Lung microvascular endothelial cell (primary cell): ENCODE measurements at regions not wholly inside any gene's neighbourhood (a gene's known extent, or its start where the extent isn't known, plus 50 kb on each side); places are given as distances from the start of the nearest gene placed in this dataset.
"Not testable (repeated sequence)": the region's sequence is repeated elsewhere in the genome, so short reads cannot be mapped to it uniquely, and the experiment has no call there.

Experiments used
- DNase-seq, 2 donors: peaks; one replicate each; pipeline versions ENCODE4 v3.0.0 to v3.0.0-alpha.2; 2010; ENCODE audit warnings: low read depth in 2 of 2

DNA sequence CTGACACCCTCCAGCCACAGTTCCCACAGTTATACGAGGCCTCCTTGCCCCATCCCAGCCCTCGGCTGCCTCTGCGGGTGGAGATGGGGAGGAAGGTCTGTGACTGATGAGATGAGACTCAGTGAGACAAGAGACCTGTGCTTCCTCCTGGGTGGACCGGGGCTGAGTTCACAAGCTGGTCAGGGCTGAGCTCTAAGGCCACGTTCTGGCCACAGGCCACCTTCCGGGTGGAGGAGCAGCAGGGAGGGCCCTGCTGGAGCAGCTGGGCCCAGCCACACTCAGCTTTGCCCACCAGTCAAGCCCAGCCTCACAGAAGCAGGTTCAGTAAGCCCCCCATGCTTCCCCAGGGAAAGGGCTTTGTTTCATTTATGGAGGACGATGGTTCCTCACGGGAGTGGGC, 214.7 kb downstream of the ANKRD30B start:
- peak in 1 of 2 donors; percentile 55 for DNase-seq

DNA sequence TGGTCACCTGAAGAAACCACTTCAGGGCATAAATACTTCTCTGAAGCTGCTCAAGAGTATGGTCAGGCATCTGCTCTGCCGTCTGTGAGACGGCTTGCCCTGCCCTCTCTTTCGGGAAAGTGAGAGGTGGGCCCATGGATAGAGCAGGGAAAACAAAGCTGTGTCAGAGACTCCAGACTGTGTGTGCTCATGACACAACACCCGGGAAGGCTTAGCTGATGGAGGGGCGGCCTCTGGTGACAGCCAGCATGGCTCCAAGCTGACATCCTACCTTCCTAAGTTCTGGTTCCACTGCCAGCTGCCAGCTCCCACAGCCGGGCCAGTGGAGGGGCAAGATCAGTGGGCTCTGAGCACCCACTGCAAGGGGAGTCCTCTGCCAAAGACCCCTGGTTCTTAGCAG, 215.3 kb downstream of the ANKRD30B start:
- DNase-seq = peak in 1 of 2 donors; percentile 13

DNA sequence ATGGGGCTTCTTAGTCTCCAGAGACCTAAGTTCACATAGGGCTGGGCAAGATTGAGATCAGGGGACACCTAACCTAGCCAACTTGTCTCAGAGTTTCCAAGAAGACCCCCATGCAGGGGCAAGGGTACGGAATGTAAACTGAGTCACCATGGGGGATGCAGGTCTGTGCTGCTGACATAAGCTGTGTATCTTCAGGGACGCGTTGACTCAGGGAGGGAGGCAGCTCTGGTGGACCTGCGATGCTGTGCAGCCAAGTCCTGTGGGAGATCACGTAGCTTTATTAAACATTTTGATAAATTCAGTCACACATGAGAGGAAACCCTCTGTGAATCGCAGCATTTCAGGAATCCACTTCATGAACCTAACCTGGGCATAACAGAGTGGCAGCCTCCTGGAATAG, 216.0 kb downstream of the ANKRD30B start:
- no peak for DNase-seq

DNA sequence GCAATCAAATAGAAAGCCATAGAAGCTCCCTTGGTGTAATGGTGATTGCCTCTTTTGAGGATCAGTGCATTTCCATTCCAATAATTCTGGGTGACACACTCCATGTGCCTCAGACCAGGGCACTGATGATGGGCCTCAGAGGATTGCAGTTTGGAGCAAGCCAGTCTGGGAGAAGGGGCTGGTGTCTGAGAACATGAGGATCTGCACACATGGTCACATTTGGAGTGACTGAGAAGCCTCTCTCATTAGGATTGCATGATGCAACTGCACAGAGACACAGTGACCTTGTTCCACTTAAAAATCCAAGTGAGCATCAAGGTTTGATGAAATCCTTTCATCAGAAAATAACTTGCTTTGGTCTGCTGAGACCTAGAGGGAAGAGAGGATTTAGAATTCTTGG, 216.4 kb downstream of the ANKRD30B start:
- no peak for DNase-seq

DNA sequence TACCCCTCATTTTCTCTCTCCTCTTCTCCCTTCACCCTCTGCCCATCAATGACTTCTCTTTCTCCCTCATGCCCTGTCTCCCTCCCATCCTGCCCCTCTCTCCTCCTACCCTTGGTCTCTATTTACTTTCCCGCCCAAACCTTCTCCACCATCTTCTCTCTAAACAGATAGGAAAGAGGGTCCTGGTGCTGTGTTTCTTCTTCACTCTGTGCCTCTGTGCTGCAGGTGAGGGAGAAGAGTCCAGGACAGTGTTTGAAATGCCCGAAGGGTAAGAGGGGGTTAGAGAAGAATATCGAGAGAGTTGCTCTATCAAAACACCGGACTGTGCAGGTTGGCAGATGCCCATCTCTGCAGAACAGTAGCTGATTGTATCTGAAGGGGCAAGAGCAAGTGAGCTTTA, 217.0 kb downstream of the ANKRD30B start:
- not testable (repeated sequence) for DNase-seq

DNA sequence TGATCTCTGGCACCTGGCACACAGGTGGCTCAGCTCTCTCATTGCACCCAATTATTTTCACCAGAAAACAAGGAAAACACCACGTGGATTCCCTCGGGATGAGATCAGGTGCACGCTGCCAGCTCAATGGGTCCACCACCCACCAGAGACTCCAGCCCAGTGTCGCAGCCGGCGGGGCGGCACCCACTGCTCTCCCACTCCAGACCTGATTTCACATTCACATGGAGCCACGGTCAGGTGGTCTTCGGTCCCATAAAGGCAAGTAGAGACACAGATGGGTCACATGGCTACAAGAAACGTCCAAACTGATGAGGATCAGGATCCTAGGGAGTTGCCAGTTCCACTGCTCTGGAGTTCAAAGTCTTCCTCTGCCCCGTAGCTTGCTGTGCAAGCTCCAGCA, 217.6 kb downstream of the ANKRD30B start:
- DNase-seq = no peak

DNA sequence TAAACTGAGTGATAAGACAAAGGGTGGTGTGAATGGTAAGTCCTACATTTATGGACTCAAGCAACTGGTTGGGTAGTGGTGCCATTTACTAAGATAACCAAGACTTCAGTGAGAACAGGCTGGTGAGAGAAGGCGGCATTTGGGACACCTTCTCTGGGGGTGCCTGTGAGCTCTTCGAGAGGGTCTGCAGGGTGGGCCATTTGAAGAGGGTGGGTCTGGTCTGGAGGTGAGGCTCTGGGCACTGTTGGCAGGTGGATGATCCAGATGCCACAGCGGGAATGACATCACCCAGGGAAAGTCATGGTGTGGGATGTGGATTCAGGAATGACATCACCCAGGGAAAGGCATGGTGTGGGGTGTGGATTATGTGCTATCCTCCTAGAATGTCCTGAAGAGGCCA, 219.3 kb downstream of the ANKRD30B start:
- DNase-seq = not testable (repeated sequence)

DNA sequence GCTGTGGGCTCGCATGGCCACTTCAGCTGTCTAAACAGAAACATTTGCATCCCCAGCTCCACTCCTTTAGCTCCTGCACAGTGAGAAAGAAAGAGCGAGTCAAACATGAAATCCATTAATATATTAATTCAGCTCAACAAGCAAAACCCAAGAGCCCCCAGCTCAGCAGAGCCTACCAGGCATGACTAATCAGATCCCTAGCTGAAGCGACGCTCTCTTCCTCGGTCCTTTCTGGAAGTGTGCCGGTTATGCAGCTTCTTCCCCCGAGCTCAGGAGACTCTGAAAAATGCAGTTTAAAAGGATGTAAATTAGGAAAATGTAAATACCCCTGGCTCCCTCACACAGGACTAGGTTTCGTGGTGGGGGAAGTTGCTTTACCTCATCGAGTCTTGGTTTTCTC, 221.5 kb downstream of the ANKRD30B start:
- DNase-seq = no peak

GRCh38 chr18:14970027-14970426, 222.1 kb downstream of the ANKRD30B start:
- peak in 1 of 2 donors; percentile 23 for DNase-seq

- DNase-seq = peak; percentile 48 to 88
Observed at GRCh38 chr18:14971461-14972185, 223.7 kb downstream of the ANKRD30B start.

GRCh38 chr18:14973421-14973820, 225.4 kb downstream of the ANKRD30B start:
- DNase-seq = peak in 1 of 2 donors; percentile 19

- no peak for DNase-seq
Observed at GRCh38 chr18:14974088-14974487, 226.1 kb downstream of the ANKRD30B start.

- DNase-seq = peak; percentile 27 to 69
Observed at GRCh38 chr18:14974576-14974975, 226.6 kb downstream of the ANKRD30B start.

GRCh38 chr18:14975431-14975830, 227.5 kb downstream of the ANKRD30B start:
- no peak for DNase-seq

DNA sequence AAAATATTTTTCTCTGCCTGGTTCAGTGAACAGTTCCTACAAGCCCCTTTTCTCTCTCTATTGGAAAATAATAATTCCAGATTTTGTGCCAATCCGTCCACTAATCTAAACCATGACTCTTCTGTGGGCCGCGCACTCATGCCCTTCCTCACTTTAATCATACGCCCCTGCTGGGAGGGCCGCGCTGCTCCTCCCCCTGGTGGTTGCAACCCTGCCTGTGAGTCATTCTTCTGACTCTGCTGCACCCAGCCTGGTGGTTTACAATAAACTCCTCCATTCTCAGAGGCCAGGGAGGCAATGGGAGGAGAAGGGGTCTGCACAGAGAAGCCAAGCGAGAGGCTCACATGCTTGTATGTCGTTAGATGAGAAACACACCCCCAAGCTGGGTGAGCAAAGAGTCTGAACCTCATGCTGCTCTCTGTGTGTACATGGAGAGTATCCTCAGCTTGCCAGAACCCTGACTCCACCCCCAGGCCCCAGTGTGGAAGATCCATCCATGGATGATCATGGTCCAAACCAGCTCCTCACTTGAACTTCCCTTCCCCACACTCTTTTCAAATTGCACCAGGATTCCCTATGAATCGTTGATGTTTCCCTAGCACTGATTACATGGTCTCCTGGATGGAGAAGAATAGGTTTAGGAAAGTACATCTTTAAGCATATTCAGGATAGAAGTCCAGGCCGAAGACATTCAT, 228.9 kb downstream of the ANKRD30B start:
- DNase-seq = peak; percentile 47 to 85

DNA sequence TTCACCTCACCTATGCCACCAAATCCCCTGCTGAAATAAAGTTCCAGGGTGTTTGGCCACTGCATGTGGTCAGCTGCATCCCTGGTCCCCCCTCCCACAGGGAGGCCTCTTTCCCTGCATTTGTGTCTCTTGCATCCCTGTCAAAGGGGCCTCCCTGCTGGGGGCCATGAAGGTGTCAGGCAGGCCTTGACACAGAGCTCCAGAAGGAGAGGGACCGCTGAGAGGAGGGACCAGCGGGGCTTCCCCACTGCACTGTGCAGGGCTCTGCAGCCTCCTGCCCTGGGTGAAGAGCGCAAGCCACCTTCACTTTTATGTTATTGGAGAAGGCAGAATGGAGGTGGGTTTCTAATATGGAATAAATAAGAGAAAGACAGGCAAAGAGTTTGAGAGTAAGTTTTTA, 230.2 kb downstream of the ANKRD30B start:
- DNase-seq = no peak

DNA sequence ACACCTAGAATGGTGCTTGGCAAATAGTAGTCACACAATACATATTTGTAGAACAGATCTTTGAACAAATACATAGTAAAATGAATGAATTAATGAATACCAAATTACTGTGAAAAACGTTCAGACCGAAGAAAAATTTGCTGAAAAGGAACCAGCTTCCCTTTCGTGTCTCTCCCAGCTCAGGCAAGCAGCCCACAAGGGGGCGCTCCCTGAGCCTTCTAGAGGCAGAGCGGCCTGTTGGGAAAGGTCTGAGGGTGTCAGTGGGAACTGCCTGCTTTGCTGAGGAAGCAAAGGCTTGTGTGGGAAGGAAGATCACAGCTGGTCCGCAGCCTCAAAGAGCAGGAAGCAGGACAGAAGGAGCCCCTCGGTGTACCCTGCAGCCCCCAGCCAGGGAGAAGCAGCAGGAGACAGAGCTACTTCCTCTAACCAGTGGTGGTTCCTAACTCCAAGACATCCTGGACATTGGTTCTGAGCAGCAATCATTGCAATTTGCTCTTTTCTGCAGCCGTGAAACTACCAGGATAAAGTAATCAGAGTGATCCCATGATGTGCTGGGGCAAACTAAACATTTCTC, 231.1 kb downstream of the ANKRD30B start:
- DNase-seq = peak; percentile 41 to 84

DNA sequence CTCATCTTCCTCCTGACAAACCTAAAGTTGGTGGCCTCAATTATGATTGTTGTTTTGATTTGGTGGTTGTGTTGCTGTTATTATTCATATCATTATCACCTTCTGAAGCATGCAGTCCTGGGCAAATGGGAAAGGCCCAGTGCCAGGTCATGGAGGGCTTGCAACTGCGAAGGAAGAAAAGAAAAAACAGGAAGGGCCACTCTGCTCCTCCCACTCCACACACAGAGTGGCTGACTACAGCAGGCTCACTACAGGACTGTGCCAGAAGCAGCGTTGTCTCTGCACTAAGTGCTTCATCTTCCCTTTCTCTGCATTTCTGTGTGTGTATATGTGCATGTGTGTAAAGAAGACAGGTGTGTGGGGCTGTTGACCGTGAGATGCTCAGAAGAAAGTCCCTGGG, 231.9 kb downstream of the ANKRD30B start:
- peak in 1 of 2 donors; percentile 60 for DNase-seq

GRCh38 chr18:14984531-14984930, 236.6 kb downstream of the ANKRD30B start:
- not testable (repeated sequence) for DNase-seq

DNA sequence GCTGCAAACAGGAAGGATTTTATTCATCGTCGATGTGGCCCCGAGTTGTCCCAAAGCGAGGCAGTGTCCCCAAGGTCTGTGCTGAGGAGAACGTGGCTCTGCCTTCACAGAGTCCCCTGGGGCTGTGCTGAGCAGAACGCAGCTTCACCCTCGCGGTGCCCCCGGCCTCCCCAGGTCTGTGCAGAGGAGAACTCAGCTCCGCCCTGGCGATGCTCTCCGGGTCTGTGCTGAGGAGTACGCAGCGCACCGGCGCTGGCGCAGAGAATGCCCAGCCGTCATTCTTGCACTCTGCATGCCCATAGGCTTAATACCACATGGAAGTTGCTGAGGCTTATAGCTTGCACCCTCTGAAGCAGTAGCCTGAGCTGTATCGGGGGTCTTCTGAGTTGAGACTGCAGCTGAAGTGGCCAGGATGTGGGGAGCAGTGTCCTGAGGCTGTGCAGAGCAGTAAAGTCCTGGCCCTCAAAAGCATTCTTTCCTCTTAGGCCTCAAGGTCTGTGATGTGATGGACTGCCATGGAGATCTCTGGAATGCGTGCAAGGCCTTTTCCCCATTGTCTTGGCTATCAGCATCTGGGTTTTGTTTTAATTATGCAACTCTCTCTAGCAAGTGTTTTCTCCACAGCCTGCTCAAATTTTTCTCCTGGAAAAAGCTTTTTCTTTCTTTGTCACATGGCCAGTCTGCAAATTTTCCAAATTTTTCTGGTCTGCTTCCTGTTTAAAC, 237.5 kb downstream of the ANKRD30B start:
- not testable (repeated sequence) for DNase-seq

DNA sequence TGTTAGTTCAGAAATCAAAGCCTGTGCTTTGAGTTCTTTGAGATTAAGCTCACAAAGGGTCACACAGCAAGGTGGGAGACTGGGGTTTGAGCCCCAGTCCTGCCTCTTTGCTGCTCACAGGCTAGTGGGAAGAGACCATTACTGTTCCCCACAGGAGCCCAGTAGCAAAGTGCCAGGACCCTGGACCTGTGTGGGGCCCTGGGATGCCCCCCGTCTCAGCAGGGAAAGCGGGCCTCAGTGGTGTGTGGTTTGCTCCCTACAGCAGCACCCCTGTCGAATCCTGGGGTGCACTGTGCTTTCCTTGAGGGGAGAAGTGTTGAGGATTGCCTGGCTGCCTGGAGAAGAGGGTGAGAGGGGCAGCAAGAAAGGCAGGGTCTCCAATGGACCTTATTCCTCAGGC, 239.4 kb downstream of the ANKRD30B start:
- DNase-seq = not testable (repeated sequence)
